D721Med (cell line): ENCODE measurements at regions not wholly inside any gene's neighbourhood (a gene's known extent, or its start where the extent isn't known, plus 50 kb on each side); places are given as distances from the start of the nearest gene placed in this dataset.
"Not testable (repeated sequence)": the region's sequence is repeated elsewhere in the genome, so short reads cannot be mapped to it uniquely, and the experiment has no call there.

Experiments
- DNase-seq: peaks from one replicate; pipeline ENCODE4 v3.0.0; 2011; ENCODE audit warnings: low spot score; ENCODE audit not compliant: insufficient read length
- FAIRE-seq: peaks from 2 replicates; lab custom pipeline; 2011; peaks lifted over from hg19 to GRCh38; lab: Jason Lieb, UNC
- CTCF ChIP-seq: IDR thresholded peaks from 2 replicates; pipeline ENCODE4 v1.5.1; 2012; ENCODE audit warnings: mild to moderate bottlenecking, control low read depth; ENCODE audit not compliant: insufficient read depth; ENCODE audit errors: missing control alignments

DNA sequence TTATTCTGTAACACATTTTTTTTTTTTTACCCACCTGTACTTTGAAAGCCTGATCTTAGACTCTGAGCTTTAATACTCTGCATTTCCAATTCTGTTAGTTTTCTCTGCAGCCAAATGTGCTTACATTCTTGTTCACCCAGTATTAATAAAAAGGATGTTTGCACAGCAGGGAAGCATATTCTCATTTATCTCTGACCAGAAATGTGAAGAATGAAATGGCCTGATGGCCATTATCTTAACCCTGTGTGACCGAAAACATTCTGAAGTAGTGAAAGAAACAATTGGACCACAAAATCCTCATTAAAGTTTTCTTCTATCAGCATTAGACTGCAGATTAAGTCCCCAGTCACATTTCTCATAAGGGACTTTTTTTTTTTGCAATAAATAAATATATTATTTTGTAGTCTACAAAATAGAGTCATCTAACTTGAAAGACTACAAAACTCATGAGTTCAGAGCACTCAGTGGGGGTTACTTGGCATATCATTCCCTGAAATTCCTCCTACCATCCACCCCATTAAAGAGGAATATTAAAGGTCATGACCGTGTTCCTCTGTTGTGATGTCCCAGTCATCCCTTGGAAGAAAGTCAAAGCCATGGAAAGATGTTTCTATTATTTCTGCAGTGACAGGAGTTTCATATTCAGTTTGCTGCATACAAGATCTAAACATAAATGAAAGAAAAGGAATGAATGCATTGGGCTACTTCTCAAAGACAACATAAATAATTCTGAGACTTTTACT lies 364.4 kb downstream of the RND3 start:
- no peak for DNase-seq
- no peak for FAIRE-seq
- no peak for TF ChIP-seq CTCF

DNA sequence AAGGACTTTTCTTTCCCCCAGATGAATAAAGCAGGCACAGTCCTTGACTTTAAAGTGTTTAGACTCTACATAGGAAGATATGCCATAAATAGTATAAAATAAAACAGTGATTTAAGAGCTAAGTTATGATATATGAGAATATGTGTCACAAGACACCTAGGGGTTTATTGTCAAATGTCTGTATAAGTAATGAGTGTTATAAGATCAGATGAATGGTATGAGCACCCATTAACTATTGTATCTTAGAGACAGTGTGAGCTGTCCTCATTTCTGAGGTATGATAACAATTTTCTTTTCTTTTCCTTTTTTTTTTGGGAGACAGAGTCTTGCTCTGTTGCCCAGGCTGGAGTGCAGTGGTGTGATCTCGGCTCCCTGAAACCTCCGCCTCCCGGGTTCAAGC lies 365.3 kb downstream of the RND3 start:
- no peak for FAIRE-seq
- DNase-seq, result no peak
- TF ChIP-seq CTCF, result no peak

DNA sequence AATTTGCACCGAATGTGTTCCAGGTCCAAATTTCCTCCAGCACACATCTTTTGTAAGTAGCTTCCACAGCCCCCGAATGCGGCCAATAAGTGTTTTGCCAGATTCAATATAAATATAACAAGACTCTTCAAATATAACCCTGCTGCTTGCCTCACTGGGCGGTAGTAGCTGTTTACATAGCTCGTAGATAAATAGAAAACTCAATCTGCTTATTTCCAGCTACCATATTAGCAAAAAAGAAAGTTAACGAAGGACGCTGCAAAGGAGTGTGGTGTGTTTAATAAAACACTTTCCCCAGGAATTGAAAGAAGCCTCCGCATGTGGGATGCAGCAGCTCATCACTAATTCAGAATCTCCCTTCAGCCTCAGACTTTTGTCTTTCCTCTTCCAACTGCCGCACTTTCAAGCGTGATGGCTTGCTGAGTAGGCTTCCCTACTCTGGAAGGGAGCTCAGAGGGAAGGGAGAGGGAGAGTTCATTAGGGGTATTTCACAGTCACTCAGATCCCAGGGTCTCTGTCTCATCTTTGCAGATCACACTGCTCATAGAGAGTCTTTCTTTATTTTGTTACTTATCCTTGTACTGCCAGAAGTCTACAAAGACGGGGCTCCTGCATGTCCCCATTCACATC lies 367.0 kb downstream of the RND3 start:
- no peak for FAIRE-seq
- DNase-seq, result no peak
- no peak for TF ChIP-seq CTCF

DNA sequence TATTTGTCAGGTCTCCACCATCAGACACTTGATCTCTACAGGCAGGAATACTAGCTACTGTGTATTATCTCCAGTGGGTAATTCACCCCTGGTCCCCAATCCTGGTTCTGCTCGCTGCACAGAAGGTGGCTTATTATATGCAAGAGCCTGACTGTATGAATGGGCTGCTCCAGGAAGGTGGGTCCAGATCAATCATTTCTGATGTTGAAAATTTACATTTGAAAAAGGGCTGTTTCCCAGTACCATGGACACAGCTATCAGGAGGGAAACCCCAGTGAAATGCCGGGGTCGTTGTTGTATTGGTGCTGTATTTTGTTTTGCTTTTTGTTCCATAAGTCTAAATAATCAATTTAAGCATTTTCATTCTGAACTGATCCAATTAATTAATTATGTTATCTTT lies 367.6 kb downstream of the RND3 start:
- FAIRE-seq (no peak), DNase-seq (no peak)
- no peak for TF ChIP-seq CTCF

GRCh38 chr2:150114089-150114488 lies 373.4 kb downstream of the RND3 start:
- DNase-seq, FAIRE-seq: not testable (repeated sequence)

DNA sequence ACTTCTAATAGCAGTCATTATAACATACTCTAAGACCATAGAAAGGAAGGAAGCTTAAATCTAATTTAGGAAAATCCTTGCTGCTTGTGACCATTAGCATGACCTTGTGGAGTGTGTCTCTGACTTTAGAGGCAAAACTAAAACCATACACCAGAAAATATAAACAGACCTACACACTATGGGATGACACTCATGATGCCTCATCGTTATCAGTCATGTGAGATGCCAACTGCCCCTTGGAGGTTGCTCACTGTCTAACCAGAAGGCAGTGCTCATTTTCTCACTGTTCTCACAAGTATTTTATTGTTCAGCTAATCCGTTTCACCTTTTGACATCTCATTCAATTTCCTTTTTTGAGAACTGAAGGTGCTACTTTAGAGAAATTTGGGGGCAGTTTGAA lies 376.9 kb downstream of the RND3 start:
- DNase-seq (no peak), FAIRE-seq (no peak)
- no peak for TF ChIP-seq CTCF

GRCh38 chr2:150109912-150110311 lies 377.6 kb downstream of the RND3 start:
- TF ChIP-seq CTCF, result no peak
- FAIRE-seq (no peak), DNase-seq (no peak)
